Transverse colon (tissue), 4 donors: ENCODE measurements at regions not wholly inside any gene's neighbourhood (a gene's known extent, or its start where the extent isn't known, plus 50 kb on each side); places are given as distances from the start of the nearest gene placed in this dataset.

ENCODE experiments used
- DNase-seq: peaks from one replicate; pipeline ENCODE4 v3.0.0-alpha.2; 2019
- H3K27ac ChIP-seq, 4 donors: fragments of 200-600 bp; sonication (generic); 2 replicates each; pipeline ENCODE4 v1.5.1; 2016 to 2018; ENCODE audit warnings: inconsistent platforms in 4 of 4
- H3K27me3 ChIP-seq: fragments of 200-600 bp; sonication (generic); 2 replicates; pipeline ENCODE4 v1.5.1; 2017; ENCODE audit warnings: inconsistent platforms
- H3K36me3 ChIP-seq, 4 donors: fragments of 200-600 bp; sonication (generic); 2 replicates each; pipeline ENCODE4 v1.5.1; 2017 to 2019; ENCODE audit warnings: inconsistent platforms in 4 of 4
- H3K4me1 ChIP-seq, 4 donors: fragments of 200-600 bp; sonication (generic); 2 replicates each; pipeline ENCODE4 v1.5.1; 2017 to 2020; ENCODE audit warnings: inconsistent platforms in 4 of 4
- H3K4me3 ChIP-seq, 4 donors: fragments of 200-600 bp; sonication (generic); 1 replicate in 1 of 4; 2 replicates in 3 of 4; pipeline versions ENCODE4 v1.5.1 to v1.6.1; 2017 to 2019; ENCODE audit warnings: inconsistent platforms in 4 of 4
- H3K9me3 ChIP-seq, 2 donors: fragments of 200-600 bp; sonication (generic); 2 replicates each; pipeline ENCODE4 v1.5.1; 2017 to 2019; ENCODE audit warnings: inconsistent platforms in 2 of 2
- EP300 ChIP-seq: sonication (generic); formaldehyde crosslinking; IDR thresholded peaks from one replicate; pipeline ENCODE4 v1.6.1; 2017; ENCODE audit warnings: antibody characterized with exemption, low read depth
- POLR2A ChIP-seq: fragments of 450-650 bp; IDR thresholded peaks from one replicate; pipeline ENCODE4 v1.6.1; 2016; ENCODE audit warnings: antibody characterized with exemption, mild to moderate bottlenecking, moderate library complexity
- POLR2AphosphoS5 ChIP-seq, 3 donors: sonication (generic); formaldehyde crosslinking; IDR thresholded peaks; one replicate each; pipeline ENCODE4 v1.6.1; 2016; ENCODE audit warnings: antibody characterized with exemption in 3 of 3
- WGBS, 2 donors: methylation state at CpG; one replicate each; pipeline ENCODE4 v1.1.5; 2018; ENCODE audit warnings: low coverage in 1 of 2; 5-methylcytosine and 5-hydroxymethylcytosine counted together
- in situ Hi-C, 4 donors: fragments of 200-750 bp; cut with MboI; loops; one replicate each; pipeline versions ENCODE4 v1.15.0 to v1.15.1; 2017; ENCODE audit warnings: low sequenced_read_pairs in 3 of 4, low pct_ligation_motif_present in 1 of 4, low pct_unique_long_range_greater_than_20kb in 1 of 4
- intact Hi-C: fragments of 100-400 bp; cut with DNase I; formaldehyde crosslinking; loops from one replicate; pipeline ENCODE4 v1.15.1; 2023; ENCODE audit warnings: low total_unique reads
- TF ChIP-seq, protein P1 (sequence below), 5 experiments: fragments of 200-600 bp in 3 of 5; fragments of 450-650 bp in 2 of 5; sonication (generic) in 3 of 5; IDR thresholded peaks; 1 replicate in 2 of 5; 2 replicates in 3 of 5; pipeline ENCODE4 v1.5.1; 2016 to 2017; ENCODE audit warnings: antibody characterized with exemption in 5 of 5, inconsistent platforms in 3 of 5, mild to moderate bottlenecking in 2 of 5, moderate library complexity in 1 of 5

- TF ChIP-seq POLR2AphosphoS5 (IDR thresholded peaks at IDR 0.05) (no peak), EP300 (no peak), POLR2A (no peak)
- TF ChIP-seq, protein P1, sequence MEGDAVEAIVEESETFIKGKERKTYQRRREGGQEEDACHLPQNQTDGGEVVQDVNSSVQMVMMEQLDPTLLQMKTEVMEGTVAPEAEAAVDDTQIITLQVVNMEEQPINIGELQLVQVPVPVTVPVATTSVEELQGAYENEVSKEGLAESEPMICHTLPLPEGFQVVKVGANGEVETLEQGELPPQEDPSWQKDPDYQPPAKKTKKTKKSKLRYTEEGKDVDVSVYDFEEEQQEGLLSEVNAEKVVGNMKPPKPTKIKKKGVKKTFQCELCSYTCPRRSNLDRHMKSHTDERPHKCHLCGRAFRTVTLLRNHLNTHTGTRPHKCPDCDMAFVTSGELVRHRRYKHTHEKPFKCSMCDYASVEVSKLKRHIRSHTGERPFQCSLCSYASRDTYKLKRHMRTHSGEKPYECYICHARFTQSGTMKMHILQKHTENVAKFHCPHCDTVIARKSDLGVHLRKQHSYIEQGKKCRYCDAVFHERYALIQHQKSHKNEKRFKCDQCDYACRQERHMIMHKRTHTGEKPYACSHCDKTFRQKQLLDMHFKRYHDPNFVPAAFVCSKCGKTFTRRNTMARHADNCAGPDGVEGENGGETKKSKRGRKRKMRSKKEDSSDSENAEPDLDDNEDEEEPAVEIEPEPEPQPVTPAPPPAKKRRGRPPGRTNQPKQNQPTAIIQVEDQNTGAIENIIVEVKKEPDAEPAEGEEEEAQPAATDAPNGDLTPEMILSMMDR (IDR thresholded peaks at IDR 0.05), result no peak
- Histone ChIP-seq H3K27ac (no peak overlapping the region), H3K27me3 (no peaks in the 10 kb centered on the region), H3K9me3 (no peaks in the 10 kb centered on the region), H3K4me1 (no peaks in the 10 kb centered on the region), H3K36me3 (no peaks in the 10 kb centered on the region), H3K4me3 (no peak overlapping the region)
- WGBS, 2 donors, result 33 to 45% methylated on average over 1 to 3 of the region's 3 CpGs
- in situ Hi-C loops, result loop anchor here in 1 of 4 donors (25.0 kb wide), 1 partner anchor 97 kb away; no protein-coding TSS in a partner anchor
- DNase-seq, result no peak
- intact Hi-C loops, result no loop called here
These were observed 299.4 kb downstream of the UTP18 start for GRCh38 chr17:51559778-51560177.

DNA sequence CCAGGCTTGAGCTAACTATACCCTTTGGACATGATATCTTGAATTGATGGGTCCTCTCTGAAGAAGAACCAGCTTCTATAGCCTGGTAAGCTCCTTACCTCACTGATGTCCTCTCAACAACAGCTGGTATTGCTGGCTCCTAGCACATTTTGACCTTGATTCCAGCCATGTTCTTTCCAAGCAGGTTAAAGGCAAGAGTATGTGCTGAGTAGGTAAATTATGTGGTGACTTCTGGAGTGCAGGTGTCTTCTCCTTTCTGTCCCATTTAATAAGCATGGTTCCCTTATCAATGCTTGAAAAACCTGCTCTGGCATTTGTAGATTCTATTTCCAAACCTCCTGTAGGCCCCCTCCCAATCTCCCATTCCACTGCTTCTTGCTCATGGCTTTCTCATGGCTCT, 300.1 kb downstream of the UTP18 start:
- Histone ChIP-seq H3K27ac (no peak overlapping the region), H3K36me3 (no peaks in the 10 kb centered on the region), H3K4me1 (no peaks in the 10 kb centered on the region), H3K27me3 (no peaks in the 10 kb centered on the region), H3K4me3 (no peak overlapping the region), H3K9me3 (no peaks in the 10 kb centered on the region)
- in situ Hi-C loops, result loop anchor here in 1 of 4 donors (25.0 kb wide), 1 partner anchor 98 kb away; no protein-coding TSS in a partner anchor
- no peak for DNase-seq
- TF ChIP-seq POLR2A (no peak), POLR2AphosphoS5 (IDR thresholded peaks at IDR 0.05) (no peak), EP300 (no peak)
- TF ChIP-seq, protein P1 (IDR thresholded peaks at IDR 0.05), result no peak
- intact Hi-C loops, result no loop called here

DNA sequence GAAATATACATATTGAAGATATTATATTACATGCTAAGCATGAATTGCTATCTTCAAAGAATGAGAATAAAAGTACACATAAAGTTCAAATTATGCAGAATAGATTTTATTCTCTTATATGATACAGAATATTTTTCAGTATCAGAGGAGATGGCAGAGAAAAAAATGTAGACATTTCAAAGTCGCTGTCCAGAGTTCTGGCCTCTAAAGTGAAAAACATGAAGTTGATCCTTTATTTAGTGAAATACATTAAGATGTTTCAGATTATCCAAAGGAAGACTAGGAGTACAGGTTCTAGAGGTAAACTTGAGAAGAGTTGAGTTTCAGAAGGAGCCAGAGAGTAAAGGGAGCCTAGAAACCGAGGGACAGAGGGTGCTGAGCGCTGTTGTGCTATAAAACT, 303.6 kb downstream of the UTP18 start:
- Histone ChIP-seq H3K27me3 (no peaks in the 10 kb centered on the region), H3K36me3 (no peaks in the 10 kb centered on the region), H3K4me1 (no peaks in the 10 kb centered on the region), H3K27ac (no peak overlapping the region), H3K9me3 (no peaks in the 10 kb centered on the region), H3K4me3 (no peak overlapping the region)
- WGBS, 2 donors, result 53 to 61% methylated on average over 3 of the region's 3 CpGs
- in situ Hi-C loops, result loop anchor here in 1 of 4 donors (25.0 kb wide), 1 partner anchor 102 kb away; no protein-coding TSS in a partner anchor
- TF ChIP-seq, protein P1 (IDR thresholded peaks at IDR 0.05), result no peak
- no peak for TF ChIP-seq POLR2A
- no peak for TF ChIP-seq EP300
- no peak for TF ChIP-seq POLR2AphosphoS5 (IDR thresholded peaks at IDR 0.05)
- intact Hi-C loops, result no loop called here
- DNase-seq, result no peak

DNA sequence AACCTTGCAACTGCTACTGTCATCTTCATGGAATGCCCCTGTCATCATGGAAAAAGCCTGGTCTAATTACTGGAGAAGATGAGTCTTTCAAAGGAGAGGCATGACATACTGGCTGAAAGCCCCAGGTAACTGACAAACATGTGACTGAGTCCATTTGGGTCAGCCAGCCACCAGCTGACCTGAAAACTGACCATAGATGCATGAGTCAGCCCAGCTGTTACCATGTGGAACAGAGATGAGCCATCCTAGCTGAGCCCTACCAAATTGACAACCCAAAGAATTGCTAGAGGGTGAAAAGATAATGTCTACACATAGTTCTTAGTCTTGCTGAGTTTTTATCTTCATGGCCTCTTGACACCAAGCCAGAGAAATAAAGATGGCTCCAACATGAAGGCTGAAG, 311.8 kb downstream of the UTP18 start:
- Histone ChIP-seq H3K36me3 (no peaks in the 10 kb centered on the region), H3K27ac (no peak overlapping the region), H3K27me3 (no peaks in the 10 kb centered on the region), H3K4me3 (no peak overlapping the region), H3K4me1 (no peaks in the 10 kb centered on the region), H3K9me3 (no peaks in the 10 kb centered on the region)
- intact Hi-C loops (no loop called here), in situ Hi-C loops (loop anchor here in 1 of 4 donors (25.0 kb wide), 1 partner anchor 110 kb away; no protein-coding TSS in a partner anchor)
- no peak for TF ChIP-seq POLR2A
- TF ChIP-seq EP300, result no peak
- TF ChIP-seq, protein P1 (IDR thresholded peaks at IDR 0.05), result no peak
- no peak for DNase-seq
